ENCODE measurements at regions not wholly inside any gene's neighbourhood (a gene's known extent, or its start where the extent isn't known, plus 50 kb on each side); places are given as distances from the start of the nearest gene placed in this dataset.

DNA sequence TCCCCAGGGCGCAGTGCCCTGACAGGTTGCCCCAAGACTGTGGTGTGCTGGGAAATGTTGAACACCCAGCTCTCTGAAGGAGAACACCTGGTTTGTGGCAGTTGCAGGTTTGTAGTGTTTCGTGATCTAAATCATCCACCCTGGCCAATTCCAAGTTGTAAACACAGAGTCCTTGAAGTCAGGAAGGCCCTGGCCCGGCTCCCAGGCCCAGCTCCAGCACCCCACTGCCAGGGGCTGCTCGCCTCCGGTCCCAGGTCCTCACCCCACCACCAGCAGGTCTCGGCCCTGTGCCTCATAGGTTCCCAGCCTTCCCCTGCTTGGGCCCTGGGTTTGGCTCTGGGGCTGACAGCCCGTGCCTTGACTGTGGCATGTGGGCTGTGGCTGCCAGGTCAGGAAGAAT, 121.4 kb upstream of the MLN start:
- 86% methylated on average over 6 of the region's 7 CpGs for WGBS (ENCODE audit: insufficient coverage)
- Histone ChIP-seq H3K36me3 (ENCODE audit: control insufficient read depth, insufficient read depth, low read length) (no peaks in the 10 kb centered on the region), H3K4me3 (ENCODE audit: low read depth, low read length) (no peak overlapping the region), H3K9me3 (ENCODE audit: control insufficient read depth, insufficient read depth, low read length) (no peaks in the 10 kb centered on the region), H3K27ac (ENCODE audit: low read depth, low read length) (no peak overlapping the region), H3K4me1 (ENCODE audit: control insufficient read depth, insufficient read depth, low read length) (peaks cover 6% of the 10 kb centered on the region), H3K27me3 (ENCODE audit: control insufficient read depth, insufficient read depth, low read length) (peaks cover 2% of the 10 kb centered on the region)
- no peak for DNase-seq (ENCODE audit: low read depth in 4 of 6, low spot score in 6 of 6)

DNA sequence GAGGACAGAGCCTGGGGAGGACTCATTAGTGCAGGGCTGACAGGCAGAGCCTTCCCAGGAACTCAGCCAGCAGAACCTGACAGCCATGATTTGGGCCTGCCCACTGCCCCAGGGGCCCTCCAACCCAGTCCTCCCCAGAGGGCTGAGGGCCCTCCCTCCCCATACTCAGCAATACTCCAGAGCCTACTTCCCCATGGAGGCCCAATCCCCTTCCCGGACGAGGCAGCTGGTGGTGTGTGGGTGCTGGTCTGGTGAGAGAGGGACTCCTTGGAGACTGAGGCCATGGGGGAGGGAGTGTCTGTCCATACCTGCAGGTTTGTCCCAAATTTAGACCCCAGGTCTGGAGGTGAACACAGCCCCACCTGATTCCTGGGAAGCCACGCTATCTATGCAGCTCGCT, 120.9 kb upstream of the MLN start:
- Histone ChIP-seq H3K27ac (ENCODE audit: low read depth, low read length) (no peak overlapping the region), H3K4me1 (ENCODE audit: control insufficient read depth, insufficient read depth, low read length) (peaks cover 6% of the 10 kb centered on the region), H3K4me3 (ENCODE audit: low read depth, low read length) (no peak overlapping the region), H3K36me3 (ENCODE audit: control insufficient read depth, insufficient read depth, low read length) (no peaks in the 10 kb centered on the region), H3K9me3 (ENCODE audit: control insufficient read depth, insufficient read depth, low read length) (no peaks in the 10 kb centered on the region), H3K27me3 (ENCODE audit: control insufficient read depth, insufficient read depth, low read length) (peaks cover 2% of the 10 kb centered on the region)
- DNase-seq (ENCODE audit: low read depth in 4 of 6, low spot score in 6 of 6), result no peak
- 93% methylated on average over 2 of the region's 4 CpGs for WGBS (ENCODE audit: insufficient coverage)

DNA sequence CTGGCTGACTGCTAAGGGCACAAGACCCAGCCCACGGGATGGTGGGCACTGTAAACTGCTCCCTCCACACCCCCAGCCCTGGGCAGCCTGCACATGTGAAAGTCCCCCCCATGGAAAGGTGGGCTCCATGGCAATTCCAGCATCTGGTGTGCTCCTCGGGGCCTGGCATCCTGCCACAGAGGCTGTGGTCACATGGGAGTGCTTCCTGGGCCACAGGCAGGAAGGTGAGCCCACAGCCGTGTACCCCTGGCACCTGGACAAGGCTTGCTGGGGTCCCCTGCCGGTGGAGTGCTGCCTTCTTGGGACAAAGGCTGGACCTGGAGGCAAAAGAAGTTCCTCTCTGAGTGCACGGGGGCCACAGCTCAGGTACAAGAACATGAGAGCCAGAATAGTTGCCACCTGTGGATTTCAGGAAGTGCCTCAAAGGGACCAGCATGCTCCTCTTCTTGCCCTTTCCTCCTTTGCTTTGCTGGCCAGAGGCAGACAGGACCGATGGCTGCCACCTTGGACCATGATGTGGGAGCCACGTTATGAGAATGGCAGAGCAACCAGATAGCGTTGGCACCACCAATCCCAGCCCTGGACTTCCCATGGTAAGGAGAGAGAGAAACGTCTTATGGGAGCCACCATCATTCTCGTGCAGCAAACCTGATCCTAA, 120.2 kb upstream of the MLN start:
- Histone ChIP-seq H3K27me3 (ENCODE audit: control insufficient read depth, insufficient read depth, low read length) (peaks cover 2% of the 10 kb centered on the region), H3K36me3 (ENCODE audit: control insufficient read depth, insufficient read depth, low read length) (no peaks in the 10 kb centered on the region), H3K9me3 (ENCODE audit: control insufficient read depth, insufficient read depth, low read length) (no peaks in the 10 kb centered on the region), H3K27ac (ENCODE audit: low read depth, low read length) (no peak overlapping the region), H3K4me1 (ENCODE audit: control insufficient read depth, insufficient read depth, low read length) (peaks cover 6% of the 10 kb centered on the region), H3K4me3 (ENCODE audit: low read depth, low read length) (no peak overlapping the region)
- DNase-seq (ENCODE audit: low read depth in 4 of 6, low spot score in 6 of 6), result no peak
- WGBS (ENCODE audit: insufficient coverage), result 62% methylated on average over 6 of the region's 10 CpGs

DNA sequence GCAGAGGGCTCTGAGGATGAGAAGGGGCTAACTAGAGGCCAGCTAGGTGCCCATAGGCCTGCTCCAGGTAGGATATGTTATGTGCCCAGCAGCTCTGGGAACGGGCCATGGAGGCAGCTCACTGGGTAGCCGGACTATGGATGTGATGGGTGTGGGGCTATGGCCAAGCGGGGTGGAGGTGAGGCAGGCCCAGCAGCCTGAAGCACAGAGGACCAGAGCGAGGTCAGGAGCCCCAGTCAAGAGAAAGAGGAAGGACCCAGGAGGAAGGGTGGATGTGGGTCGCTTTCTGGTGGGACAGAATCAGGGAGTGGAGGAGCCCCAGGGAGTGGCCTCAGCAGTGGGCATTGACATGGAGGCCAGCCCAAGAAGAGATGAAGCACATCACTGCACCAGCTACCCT, 117.9 kb upstream of the MLN start:
- Histone ChIP-seq H3K4me1 (ENCODE audit: control insufficient read depth, insufficient read depth, low read length) (peaks cover 6% of the 10 kb centered on the region), H3K27ac (ENCODE audit: low read depth, low read length) (no peak overlapping the region), H3K4me3 (ENCODE audit: low read depth, low read length) (no peak overlapping the region), H3K27me3 (ENCODE audit: control insufficient read depth, insufficient read depth, low read length) (peaks cover 2% of the 10 kb centered on the region), H3K36me3 (ENCODE audit: control insufficient read depth, insufficient read depth, low read length) (no peaks in the 10 kb centered on the region), H3K9me3 (ENCODE audit: control insufficient read depth, insufficient read depth, low read length) (no peaks in the 10 kb centered on the region)
- 90% methylated on average over 5 of the region's 5 CpGs for WGBS (ENCODE audit: insufficient coverage)
- no peak for DNase-seq (ENCODE audit: low read depth in 4 of 6, low spot score in 6 of 6)

DNA sequence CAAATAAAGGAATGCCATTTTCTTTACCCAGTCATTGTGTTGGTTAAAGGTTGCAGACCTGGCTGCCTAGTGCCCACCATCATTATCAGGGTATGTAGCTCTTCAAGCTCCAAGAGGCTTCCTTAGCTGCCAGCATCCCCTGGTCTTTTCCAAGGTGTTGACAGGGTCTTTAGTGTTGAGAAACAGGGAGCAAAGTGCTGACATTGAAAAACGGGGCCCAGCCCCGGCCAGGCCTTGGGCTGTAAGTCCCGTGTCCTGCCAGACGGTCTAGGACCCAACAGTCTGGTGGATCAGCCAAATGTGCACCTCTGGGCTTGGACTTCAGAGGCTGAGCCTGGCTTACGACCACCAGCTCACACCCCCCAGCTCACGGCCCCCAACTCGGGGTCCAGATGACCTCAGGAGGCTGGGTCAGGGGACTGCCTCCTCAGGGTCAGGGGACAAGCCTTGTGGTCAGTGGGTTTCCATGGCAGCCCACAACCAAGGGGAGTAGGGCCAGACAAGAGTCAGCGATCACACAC, 114.4 kb upstream of the MLN start:
- Histone ChIP-seq H3K27ac (ENCODE audit: low read depth, low read length) (no peak overlapping the region), H3K36me3 (ENCODE audit: control insufficient read depth, insufficient read depth, low read length) (no peaks in the 10 kb centered on the region), H3K9me3 (ENCODE audit: control insufficient read depth, insufficient read depth, low read length) (no peaks in the 10 kb centered on the region), H3K27me3 (ENCODE audit: control insufficient read depth, insufficient read depth, low read length) (peaks cover 2% of the 10 kb centered on the region), H3K4me1 (ENCODE audit: control insufficient read depth, insufficient read depth, low read length) (no peaks in the 10 kb centered on the region), H3K4me3 (ENCODE audit: low read depth, low read length) (no peak overlapping the region)
- no peak for DNase-seq (ENCODE audit: low read depth in 4 of 6, low spot score in 6 of 6)
- 88% methylated on average over 7 of the region's 8 CpGs for WGBS (ENCODE audit: insufficient coverage)

DNA sequence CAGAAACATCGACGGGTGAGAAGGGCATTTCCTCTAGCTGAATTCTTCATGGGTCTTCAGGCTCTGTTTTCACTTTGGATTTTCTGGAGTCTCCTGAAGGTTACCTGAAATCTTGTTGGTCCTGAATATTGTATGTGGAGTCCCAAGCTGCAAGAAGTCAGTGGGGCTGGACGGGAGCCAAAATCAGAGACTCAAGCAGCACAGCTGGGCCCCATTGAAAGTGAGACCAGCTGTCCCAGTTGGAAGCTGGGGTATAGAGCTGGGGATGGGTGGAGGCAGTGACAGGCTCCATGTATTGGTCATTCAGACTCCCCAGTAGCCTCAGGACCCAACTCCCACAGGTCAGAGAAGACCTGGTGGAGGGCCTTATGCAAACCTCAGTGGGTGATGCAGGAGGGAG, 111.3 kb upstream of the MLN start:
- peak in 1 of 6 donors; percentile 20 for DNase-seq (ENCODE audit: low read depth in 4 of 6, low spot score in 6 of 6)
- Histone ChIP-seq H3K4me1 (ENCODE audit: control insufficient read depth, insufficient read depth, low read length) (no peaks in the 10 kb centered on the region), H3K27me3 (ENCODE audit: control insufficient read depth, insufficient read depth, low read length) (no peaks in the 10 kb centered on the region), H3K9me3 (ENCODE audit: control insufficient read depth, insufficient read depth, low read length) (no peaks in the 10 kb centered on the region), H3K4me3 (ENCODE audit: low read depth, low read length) (no peak overlapping the region), H3K27ac (ENCODE audit: low read depth, low read length) (no peak overlapping the region), H3K36me3 (ENCODE audit: control insufficient read depth, insufficient read depth, low read length) (no peaks in the 10 kb centered on the region)
- WGBS (ENCODE audit: insufficient coverage), result 67% methylated on average over 3 of the region's 3 CpGs

DNA sequence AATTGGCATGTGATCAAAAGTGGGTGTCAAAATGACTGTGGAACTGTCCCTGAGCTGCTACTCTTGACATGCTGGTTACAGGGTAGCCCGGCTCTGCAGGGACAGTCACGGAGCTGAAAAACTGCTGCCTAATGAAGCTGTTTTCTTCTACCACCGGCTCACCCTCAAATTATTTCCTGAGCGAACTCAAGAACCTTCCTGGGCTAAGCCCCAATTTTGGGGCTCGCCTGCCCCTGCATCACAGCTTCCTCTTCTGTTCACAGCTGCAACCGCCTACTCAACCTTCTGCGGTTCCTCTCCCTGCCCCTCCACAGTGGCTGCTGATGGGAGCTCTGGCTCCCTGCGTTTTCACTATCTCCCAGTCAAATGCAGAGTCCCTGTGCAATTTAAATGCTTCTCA, 110.8 kb upstream of the MLN start:
- Histone ChIP-seq H3K4me3 (ENCODE audit: low read depth, low read length) (no peak overlapping the region), H3K27ac (ENCODE audit: low read depth, low read length) (no peak overlapping the region), H3K27me3 (ENCODE audit: control insufficient read depth, insufficient read depth, low read length) (no peaks in the 10 kb centered on the region), H3K36me3 (ENCODE audit: control insufficient read depth, insufficient read depth, low read length) (no peaks in the 10 kb centered on the region), H3K9me3 (ENCODE audit: control insufficient read depth, insufficient read depth, low read length) (no peaks in the 10 kb centered on the region), H3K4me1 (ENCODE audit: control insufficient read depth, insufficient read depth, low read length) (no peaks in the 10 kb centered on the region)
- no peak for DNase-seq (ENCODE audit: low read depth in 4 of 6, low spot score in 6 of 6)
- 89% methylated on average over 6 of the region's 8 CpGs for WGBS (ENCODE audit: insufficient coverage)

DNA sequence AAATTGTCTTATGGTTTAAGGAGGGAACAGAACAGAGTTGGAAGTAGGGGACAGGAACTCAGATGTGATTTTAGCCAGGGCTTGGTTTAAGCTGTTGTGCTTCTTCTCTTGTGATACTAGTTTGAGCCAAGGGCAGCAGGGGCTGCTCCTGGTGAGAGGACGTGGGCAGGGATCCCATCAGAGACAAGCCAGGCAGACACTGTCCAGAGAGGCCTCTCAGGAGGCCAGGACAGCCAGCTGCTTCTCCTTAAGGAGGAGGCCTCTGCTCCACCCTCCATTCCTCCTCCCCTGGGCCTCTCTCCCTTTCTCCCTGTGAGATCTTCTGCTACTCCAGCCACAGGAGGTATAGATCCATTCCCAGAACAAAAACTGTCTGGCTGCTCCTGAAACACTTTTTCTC, 108.4 kb upstream of the MLN start:
- no peak for DNase-seq (ENCODE audit: low read depth in 4 of 6, low spot score in 6 of 6)
- no peaks in the 10 kb centered on the region for H3K9me3 ChIP-seq (ENCODE audit: control insufficient read depth, insufficient read depth, low read length)
- H3K27ac ChIP-seq (ENCODE audit: low read depth, low read length), result no peak overlapping the region
- H3K36me3 ChIP-seq (ENCODE audit: control insufficient read depth, insufficient read depth, low read length), result no peaks in the 10 kb centered on the region
- no peaks in the 10 kb centered on the region for H3K27me3 ChIP-seq (ENCODE audit: control insufficient read depth, insufficient read depth, low read length)
- no peaks in the 10 kb centered on the region for H3K4me1 ChIP-seq (ENCODE audit: control insufficient read depth, insufficient read depth, low read length)
- H3K4me3 ChIP-seq (ENCODE audit: low read depth, low read length), result no peak overlapping the region
- WGBS (ENCODE audit: insufficient coverage), result 89% methylated on average over 1 of the region's 1 CpG

DNA sequence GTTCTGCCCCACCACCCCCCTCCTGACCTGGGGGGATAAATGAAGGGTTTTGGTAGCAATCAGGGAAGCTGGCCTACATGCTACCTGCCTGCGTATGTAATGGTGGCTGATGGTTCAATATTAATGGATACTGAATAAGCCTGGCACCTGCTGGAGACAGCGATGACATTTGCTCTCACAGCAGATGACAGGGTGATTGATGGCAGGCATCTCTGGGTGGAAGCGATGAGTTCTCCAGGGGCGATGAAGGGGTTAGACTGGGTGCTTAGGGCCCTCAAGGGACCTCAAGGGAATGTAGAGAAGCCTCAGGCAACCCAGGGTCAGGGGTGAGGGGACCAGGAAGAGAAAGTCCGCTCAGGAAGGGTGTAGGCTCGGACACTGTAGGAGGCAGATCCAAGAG, 107.7 kb upstream of the MLN start:
- Histone ChIP-seq H3K27me3 (ENCODE audit: control insufficient read depth, insufficient read depth, low read length) (no peaks in the 10 kb centered on the region), H3K9me3 (ENCODE audit: control insufficient read depth, insufficient read depth, low read length) (no peaks in the 10 kb centered on the region), H3K36me3 (ENCODE audit: control insufficient read depth, insufficient read depth, low read length) (no peaks in the 10 kb centered on the region), H3K4me1 (ENCODE audit: control insufficient read depth, insufficient read depth, low read length) (no peaks in the 10 kb centered on the region), H3K4me3 (ENCODE audit: low read depth, low read length) (no peak overlapping the region), H3K27ac (ENCODE audit: low read depth, low read length) (no peak overlapping the region)
- WGBS (ENCODE audit: insufficient coverage), result 83% methylated on average over 6 of the region's 6 CpGs
- DNase-seq (ENCODE audit: low read depth in 4 of 6, low spot score in 6 of 6), result no peak

DNA sequence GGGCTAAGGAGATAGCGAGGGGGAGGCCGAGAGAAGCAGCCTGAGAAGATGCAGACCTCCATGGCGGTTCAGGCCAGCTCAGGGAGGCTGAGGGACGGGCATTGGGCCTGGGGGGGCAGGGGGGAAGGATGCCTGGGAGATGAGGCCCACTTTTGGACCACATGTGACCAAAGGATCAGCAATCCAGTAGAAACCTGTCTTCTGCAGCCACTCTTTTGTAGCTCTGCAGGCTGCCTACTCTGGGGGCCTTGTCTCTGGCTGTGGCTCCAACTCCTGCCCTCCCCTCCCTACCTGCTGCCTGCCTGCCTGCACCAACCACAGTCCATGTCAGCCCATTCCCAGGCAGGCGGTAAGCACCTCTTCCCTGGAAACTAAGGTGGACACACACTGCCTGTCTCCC, 106.8 kb upstream of the MLN start:
- Histone ChIP-seq H3K36me3 (ENCODE audit: control insufficient read depth, insufficient read depth, low read length) (no peaks in the 10 kb centered on the region), H3K4me1 (ENCODE audit: control insufficient read depth, insufficient read depth, low read length) (no peaks in the 10 kb centered on the region), H3K9me3 (ENCODE audit: control insufficient read depth, insufficient read depth, low read length) (no peaks in the 10 kb centered on the region), H3K27me3 (ENCODE audit: control insufficient read depth, insufficient read depth, low read length) (no peaks in the 10 kb centered on the region), H3K27ac (ENCODE audit: low read depth, low read length) (no peak overlapping the region), H3K4me3 (ENCODE audit: low read depth, low read length) (no peak overlapping the region)
- WGBS (ENCODE audit: insufficient coverage), result 91% methylated on average over 5 of the region's 5 CpGs
- DNase-seq (ENCODE audit: low read depth in 4 of 6, low spot score in 6 of 6), result no peak
